NCI-H2171 treated with DMSO at 0.1 percent for 48 hours (cell line): ENCODE measurements at regions not wholly inside any gene's neighbourhood (a gene's known extent, or its start where the extent isn't known, plus 50 kb on each side); places are given as distances from the start of the nearest gene placed in this dataset.
"Not testable (repeated sequence)": the region's sequence is repeated elsewhere in the genome, so short reads cannot be mapped to it uniquely, and the experiment has no call there.

Source experiments
- DNase-seq: peaks from one replicate; lab custom pipeline; 2025; lab: John Stamatoyannopoulos, UW

GRCh38 chr15:98330258-98330657, 318.1 kb upstream of the IGF1R start:
- no peak for DNase-seq

GRCh38 chr15:98330692-98331435, 317.5 kb upstream of the IGF1R start:
- DNase-seq, result no peak

- no peak for DNase-seq
Measured at GRCh38 chr15:98331676-98332075, 316.7 kb upstream of the IGF1R start.

- no peak for DNase-seq
Measured at GRCh38 chr15:98333251-98333650, 315.1 kb upstream of the IGF1R start.

- no peak for DNase-seq
Measured at GRCh38 chr15:98342911-98343310, 305.4 kb upstream of the IGF1R start.

- no peak for DNase-seq
Measured at GRCh38 chr15:98344591-98344990, 303.7 kb upstream of the IGF1R start.

GRCh38 chr15:98347001-98347400, 301.3 kb upstream of the IGF1R start:
- DNase-seq, result no peak

GRCh38 chr15:98347866-98348265, 300.5 kb upstream of the IGF1R start:
- DNase-seq, result no peak

- no peak for DNase-seq
Measured at GRCh38 chr15:98350276-98350675, 298.1 kb upstream of the IGF1R start.

GRCh38 chr15:98358274-98358673, 290.1 kb upstream of the IGF1R start:
- not testable (repeated sequence) for DNase-seq

- no peak for DNase-seq
Measured at GRCh38 chr15:98358971-98359370, 289.4 kb upstream of the IGF1R start.

- DNase-seq, result no peak
Measured at GRCh38 chr15:98363416-98363815, 284.9 kb upstream of the IGF1R start.

- DNase-seq, result no peak
Measured at GRCh38 chr15:98363955-98364354, 284.4 kb upstream of the IGF1R start.

GRCh38 chr15:98369081-98369716, 279.1 kb upstream of the IGF1R start:
- no peak for DNase-seq

GRCh38 chr15:98375513-98376340, 272.6 kb upstream of the IGF1R start:
- no peak for DNase-seq

GRCh38 chr15:98380721-98381120, 267.6 kb upstream of the IGF1R start:
- no peak for DNase-seq

- no peak for DNase-seq
Measured at GRCh38 chr15:98381446-98381845, 266.9 kb upstream of the IGF1R start.

GRCh38 chr15:98382139-98382538, 266.2 kb upstream of the IGF1R start:
- no peak for DNase-seq

GRCh38 chr15:98383571-98383970, 264.8 kb upstream of the IGF1R start:
- DNase-seq, result no peak

GRCh38 chr15:98384328-98385029, 263.9 kb upstream of the IGF1R start:
- no peak for DNase-seq

GRCh38 chr15:98385752-98386381, 262.5 kb upstream of the IGF1R start:
- no peak for DNase-seq

GRCh38 chr15:98386561-98386960, 261.8 kb upstream of the IGF1R start:
- no peak for DNase-seq
